HepG2 (cell line): ENCODE measurements at regions not wholly inside any gene's neighbourhood (a gene's known extent, or its start where the extent isn't known, plus 50 kb on each side); places are given as distances from the start of the nearest gene placed in this dataset.

Experiments used
- ATAC-seq: fragments of 200-7000 bp; cut with Tn5 transposase; 3 replicates; pipeline ENCODE4 v1.9.1; 2020; ENCODE audit warnings: mild to moderate bottlenecking, moderate library complexity
- BruUV-seq: library from RNA; stranded (reverse); fragments of 400-500 nt; replicated peaks from 2 replicates; lab custom pipeline; 2021; lab: Mats Ljungman, UMichigan
- CTCF ChIA-PET: fragments of 300-600 bp; formaldehyde crosslinking; extraction: SDS; loops from one replicate; lab custom pipeline; 2021; ENCODE audit warnings: low total read pairs, inconsistent platforms, low intra/inter-chr PET ratio; lab: Yijun Ruan, JAX
- POLR2A ChIA-PET: fragments of 350-600 bp; sonication (Branson Sonifier 250); formaldehyde crosslinking; loops from one replicate; lab custom pipeline; 2020; ENCODE audit warnings: antibody characterized with exemption, inconsistent platforms; lab: Yijun Ruan, JAX
- DNase-seq: peaks from one replicate; pipeline ENCODE4 v3.0.0-alpha.2; 2015; ENCODE audit warnings: low spot score
- FAIRE-seq: peaks from 3 replicates; lab custom pipeline; 2011; peaks lifted over from hg19 to GRCh38; lab: Jason Lieb, UNC
- H2AFZ ChIP-seq: one replicate; pipeline ENCODE4 v1.6.1; 2011; ENCODE audit warnings: low read length, inconsistent platforms
- H3K27ac ChIP-seq: fragments of 300-600 bp; 3 replicates; pipeline ENCODE4 v1.8.0; 2011; ENCODE audit warnings: mixed run types, mild to moderate bottlenecking, mixed read lengths, low read length, inconsistent platforms; ENCODE audit not compliant: insufficient read depth; ENCODE audit errors: extremely low read length
- H3K27me3 ChIP-seq, 2 experiments: fragments of 200-600 bp in 1 of 2; 2 replicates in 1 of 2; 3 replicates in 1 of 2; pipeline versions ENCODE4 v1.6.0 to v1.8.0; 2011; ENCODE audit warnings: low read length in 2 of 2, mild to moderate bottlenecking in 2 of 2, moderate library complexity in 2 of 2, inconsistent platforms in 1 of 2; ENCODE audit not compliant: insufficient read depth in 2 of 2, control insufficient read depth in 1 of 2
- H3K36me3 ChIP-seq, 2 experiments: fragments of 200-600 bp in 1 of 2; replicated peaks in 1 of 2; 2 replicates in 1 of 2; 3 replicates in 1 of 2; pipeline versions ENCODE4 v1.5.1 to v1.8.0; 2011; ENCODE audit warnings: low read length in 2 of 2, inconsistent platforms in 1 of 2; ENCODE audit not compliant: insufficient read depth in 2 of 2, control insufficient read depth in 1 of 2
- H3K4me1 ChIP-seq: 2 replicates; pipeline ENCODE4 v1.5.1; 2012; ENCODE audit warnings: low read length, inconsistent platforms; ENCODE audit not compliant: insufficient read depth
- H3K4me2 ChIP-seq: 2 replicates; pipeline ENCODE4 v1.6.0; 2011; ENCODE audit warnings: low read depth, low read length, inconsistent platforms
- H3K4me3 ChIP-seq, 3 experiments: fragments of 200-600 bp in 1 of 3; sonication (generic), shearing (Covaris generic) in 1 of 3; replicated peaks in 1 of 3; 2 replicates each; pipeline ENCODE4 v1.5.1; 2011 to 2016; ENCODE audit warnings: low read length in 3 of 3, inconsistent platforms in 2 of 3, low read depth in 2 of 3, mild to moderate bottlenecking in 2 of 3, control low read depth in 1 of 3, mixed read lengths in 1 of 3; ENCODE audit not compliant: insufficient read depth in 1 of 3
- H3K79me2 ChIP-seq: one replicate; pipeline ENCODE4 v1.6.1; 2011; ENCODE audit warnings: low read length, inconsistent platforms; ENCODE audit not compliant: insufficient read depth
- H3K9ac ChIP-seq: 2 replicates; pipeline ENCODE4 v1.6.0; 2011; ENCODE audit warnings: mild to moderate bottlenecking, low read depth, low read length, inconsistent platforms; ENCODE audit not compliant: insufficient read depth
- H3K9me3 ChIP-seq: 2 replicates; pipeline ENCODE4 v1.5.1; 2012; ENCODE audit warnings: mild to moderate bottlenecking, low read length
- H4K20me1 ChIP-seq: 2 replicates; pipeline ENCODE4 v1.6.0; 2011; ENCODE audit warnings: inconsistent platforms, mild to moderate bottlenecking, low read length, moderate library complexity; ENCODE audit not compliant: insufficient read depth
- AGO1 ChIP-seq: fragments of 200-400 bp; formaldehyde crosslinking; IDR thresholded peaks from 2 replicates; pipeline ENCODE4 v1.6.1; 2017; ENCODE audit warnings: mild to moderate bottlenecking, low read depth, low read length, moderate library complexity; ENCODE audit not compliant: poor library complexity, severe bottlenecking
- ATRX ChIP-seq: sonication (generic); formaldehyde crosslinking; IDR thresholded peaks from 2 replicates; pipeline ENCODE4 v1.4.0; 2020; ENCODE audit warnings: missing genetic modification reagents, borderline replicate concordance
- GTF2F1 ChIP-seq: fragments of 150-350 bp; IDR thresholded peaks from 2 replicates; pipeline ENCODE4 v1.6.1; 2014; ENCODE audit warnings: low read length
- HDAC6 ChIP-seq: fragments of 200-600 bp; sonication (generic); IDR thresholded peaks from 2 replicates; pipeline ENCODE4 v1.7.0; 2017; ENCODE audit warnings: mild to moderate bottlenecking, antibody characterized with exemption, low read length, low read depth
- HOMEZ ChIP-seq: IDR thresholded peaks from 2 replicates; pipeline ENCODE4 v1.6.1; 2016; ENCODE audit warnings: low read depth
- KMT2B ChIP-seq: IDR thresholded peaks from 2 replicates; pipeline ENCODE4 v1.6.1; 2016; ENCODE audit warnings: missing genetic modification reagents, missing compliant biosample characterization
- MLX ChIP-seq: IDR thresholded peaks from 2 replicates; pipeline ENCODE4 v1.6.1; 2016
- POGZ ChIP-seq: sonication (generic); formaldehyde crosslinking; IDR thresholded peaks from 2 replicates; pipeline ENCODE4 v1.4.0; 2020; ENCODE audit warnings: mild to moderate bottlenecking, missing genetic modification reagents
- SNAI1 ChIP-seq: sonication (generic); formaldehyde crosslinking; IDR thresholded peaks from 2 replicates; pipeline ENCODE4 v1.5.0; 2020; ENCODE audit warnings: mild to moderate bottlenecking, missing genetic modification reagents, borderline replicate concordance
- STAT5B ChIP-seq: sonication (generic); formaldehyde crosslinking; IDR thresholded peaks from 2 replicates; pipeline ENCODE4 v1.4.0; 2020; ENCODE audit warnings: missing genetic modification reagents
- TCF7 ChIP-seq: sonication (generic); IDR thresholded peaks from 2 replicates; pipeline ENCODE4 v1.6.1; 2016; ENCODE audit warnings: antibody characterized with exemption, low read depth
- YY1 ChIP-seq: IDR thresholded peaks from 2 replicates; pipeline ENCODE4 v1.6.1; 2011; ENCODE audit warnings: low read length, low read depth, moderate library complexity, mild to moderate bottlenecking; ENCODE audit not compliant: insufficient read depth, insufficient replicate concordance
- ZBTB21 ChIP-seq: sonication (generic); formaldehyde crosslinking; IDR thresholded peaks from 2 replicates; pipeline ENCODE4 v1.4.0; 2020; ENCODE audit warnings: missing genetic modification reagents
- ZNF136 ChIP-seq: sonication (generic); formaldehyde crosslinking; IDR thresholded peaks from 2 replicates; pipeline ENCODE4 v1.8.1; 2022; ENCODE audit warnings: low read depth, mild to moderate bottlenecking, moderate library complexity, missing genetic modification reagents
- ZNF143 ChIP-seq: sonication (generic); formaldehyde crosslinking; IDR thresholded peaks from 2 replicates; pipeline ENCODE4 v1.4.0; 2020; ENCODE audit warnings: missing genetic modification reagents
- ZNF280D ChIP-seq: sonication (generic); formaldehyde crosslinking; IDR thresholded peaks from 2 replicates; pipeline ENCODE4 v1.5.1; 2020; ENCODE audit warnings: mild to moderate bottlenecking, missing genetic modification reagents
- ZNF326 ChIP-seq: sonication (generic); formaldehyde crosslinking; IDR thresholded peaks from 2 replicates; pipeline ENCODE4 v1.4.0; 2020; ENCODE audit warnings: missing genetic modification reagents, borderline replicate concordance
- ZNF564 ChIP-seq: sonication (generic); formaldehyde crosslinking; IDR thresholded peaks from 2 replicates; pipeline ENCODE4 v1.8.1; 2023; ENCODE audit warnings: mild to moderate bottlenecking, missing genetic modification reagents
- WGBS: methylation state at CpG from one replicate; pipeline ENCODE4 v1.1.6; 2017; ENCODE audit warnings: low lambda C conversion rate; 5-methylcytosine and 5-hydroxymethylcytosine counted together
- in situ Hi-C: cut with HindIII; loops from 2 replicates; pipeline ENCODE4 v1.10.0; 2017; ENCODE audit warnings: low pct_unique_long_range_greater_than_20kb; ENCODE audit not compliant: extremely low pct_ligation_motif_present
- intact Hi-C: fragments of 100-400 bp; cut with micrococcal nuclease; formaldehyde crosslinking; loops from one replicate; pipeline ENCODE4 v1.10.0; 2022; ENCODE audit not compliant: unreplicated experiment
- TF ChIP-seq, protein P1 (sequence below): IDR thresholded peaks from 2 replicates; pipeline ENCODE4 v1.6.1; 2016; ENCODE audit warnings: mild to moderate bottlenecking

DNA sequence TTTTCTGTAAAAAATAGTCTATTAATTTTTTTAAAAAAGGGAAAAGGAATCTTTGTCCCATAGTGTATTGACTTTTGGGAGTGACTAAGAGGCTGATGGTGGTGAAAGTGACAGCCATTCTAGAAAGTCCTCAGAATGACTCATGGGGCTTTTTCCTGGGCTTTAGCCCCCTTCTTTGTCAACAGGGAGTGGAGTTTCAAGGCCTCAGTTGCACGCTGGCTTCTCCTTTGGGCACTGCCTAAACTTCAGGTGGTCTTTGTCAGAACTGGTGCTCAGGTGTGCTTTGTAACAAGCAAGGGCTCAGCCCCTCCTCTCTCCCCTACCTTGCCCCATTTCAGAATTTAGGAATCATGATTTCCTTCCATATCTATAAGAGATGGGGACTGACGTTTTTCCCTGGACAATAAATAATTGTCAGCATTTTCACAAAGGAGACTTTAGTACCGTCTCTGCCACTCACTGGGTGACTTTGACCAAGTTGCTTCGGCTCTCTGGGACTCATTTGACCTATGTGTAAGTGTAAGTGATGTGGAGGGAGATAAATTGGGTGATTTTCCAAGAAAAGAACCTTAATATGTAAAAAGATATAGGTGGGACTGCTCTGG, 61.2 kb upstream of the IGFBP2 start:
- Histone ChIP-seq H2AFZ (no peak overlapping the region), H4K20me1 (no peaks in the 10 kb centered on the region), H3K4me2 (peak overlapping the region; percentile 80), H3K4me3 (peak overlapping the region; percentile 4 to 58 (median 5); a peak in 4 of 6 replicates), H3K9me3 (no peaks in the 10 kb centered on the region), H3K27ac (peak overlapping the region; percentile 74), H3K4me1 (peaks cover 87% of the 10 kb centered on the region), H3K36me3 (no peaks in the 10 kb centered on the region), H3K9ac (peak overlapping the region; percentile 57), H3K79me2 (no peaks in the 10 kb centered on the region), H3K27me3 (no peaks in the 10 kb centered on the region)
- 2% methylated on average over 4 of the region's 4 CpGs for WGBS
- peak; percentile 81 for DNase-seq
- CTCF ChIA-PET = interaction anchor here (1.0 kb wide), 1 partner anchor 55 kb away, joined by 3 read pairs; no protein-coding TSS in a partner anchor
- FAIRE-seq = no peak
- TSS peak; percentile 94 for BruUV-seq
- ATAC-seq = peak; percentile 69
- intact Hi-C loops = loop anchor here (1.0 to 5.0 kb wide), 4 partner anchors 19 to 95 kb away; no protein-coding TSS in a partner anchor
- POLR2A ChIA-PET = interaction anchor here (0.9 to 2.1 kb wide), 11 partner anchors 12 to 81 kb away, joined by 3 to 10 read pairs (median 5); partner anchors contain the start of gene RPL37A
- in situ Hi-C loops = no loop called here
- no peak for TF ChIP-seq SNAI1 (CRISPR knock-in tag)
- no peak for TF ChIP-seq ZNF326
- no peak for TF ChIP-seq ZNF564 (CRISPR knock-in tag)
- no peak for TF ChIP-seq GTF2F1
- no peak for TF ChIP-seq HDAC6
- TF ChIP-seq TCF7 = no peak
- no peak for TF ChIP-seq KMT2B (CRISPR knock-in tag)
- TF ChIP-seq ATRX (CRISPR knock-in tag) = no peak
- TF ChIP-seq HOMEZ (CRISPR knock-in tag) = 0 out of 2 replicates have a peak, but pooled peaks have one; percentile 1
- TF ChIP-seq STAT5B (CRISPR knock-in tag) = no peak
- no peak for TF ChIP-seq AGO1
- TF ChIP-seq YY1 = no peak
- no peak for TF ChIP-seq ZBTB21 (CRISPR knock-in tag)
- no peak for TF ChIP-seq POGZ (CRISPR knock-in tag)
- TF ChIP-seq MLX = peak; percentile 8; the same call in 1 of the 2 replicates
- TF ChIP-seq ZNF280D (CRISPR knock-in tag) = no peak
- no peak for TF ChIP-seq ZNF143 (CRISPR knock-in tag)
- TF ChIP-seq, protein P1, sequence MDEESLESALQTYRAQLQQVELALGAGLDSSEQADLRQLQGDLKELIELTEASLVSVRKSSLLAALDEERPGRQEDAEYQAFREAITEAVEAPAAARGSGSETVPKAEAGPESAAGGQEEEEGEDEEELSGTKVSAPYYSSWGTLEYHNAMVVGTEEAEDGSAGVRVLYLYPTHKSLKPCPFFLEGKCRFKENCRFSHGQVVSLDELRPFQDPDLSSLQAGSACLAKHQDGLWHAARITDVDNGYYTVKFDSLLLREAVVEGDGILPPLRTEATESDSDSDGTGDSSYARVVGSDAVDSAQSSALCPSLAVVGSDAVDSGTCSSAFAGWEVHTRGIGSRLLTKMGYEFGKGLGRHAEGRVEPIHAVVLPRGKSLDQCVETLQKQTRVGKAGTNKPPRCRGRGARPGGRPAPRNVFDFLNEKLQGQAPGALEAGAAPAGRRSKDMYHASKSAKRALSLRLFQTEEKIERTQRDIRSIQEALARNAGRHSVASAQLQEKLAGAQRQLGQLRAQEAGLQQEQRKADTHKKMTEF (CRISPR knock-in tag) = peak; percentile 48; the same call in 1 of the 2 replicates
- no peak for TF ChIP-seq ZNF136 (CRISPR knock-in tag)
